HG02885 (cell line): ENCODE measurements at regions not wholly inside any gene's neighbourhood (a gene's known extent, or its start where the extent isn't known, plus 50 kb on each side); places are given as distances from the start of the nearest gene placed in this dataset.

ENCODE experiments used
- ATAC-seq: cut with Tn5 transposase; IDR thresholded peaks from one replicate; pipeline ENCODE4 v1.9.1; 2021; ENCODE audit warnings: mild to moderate bottlenecking; ENCODE audit not compliant: unreplicated experiment, poor library complexity

DNA sequence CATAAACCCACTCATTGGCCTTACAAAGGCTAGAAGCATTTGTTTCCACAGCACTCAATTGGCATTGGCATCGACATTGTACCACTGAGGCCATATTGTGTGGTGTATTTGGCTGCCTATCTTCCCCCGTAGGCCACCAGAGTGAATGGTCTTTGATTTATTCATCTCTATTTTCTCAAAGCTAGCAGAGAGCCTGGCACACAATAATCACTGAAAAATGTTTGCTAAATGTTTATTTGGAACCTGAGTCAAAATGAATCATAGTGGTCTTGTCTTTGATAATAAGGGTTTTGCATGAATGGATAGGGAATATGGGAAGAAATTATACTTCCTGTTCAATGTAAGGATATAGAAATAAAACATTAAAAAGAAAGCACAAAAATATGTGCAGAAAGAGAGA lies 107.3 kb upstream of the SLC8A1 start:
- no peak for ATAC-seq

DNA sequence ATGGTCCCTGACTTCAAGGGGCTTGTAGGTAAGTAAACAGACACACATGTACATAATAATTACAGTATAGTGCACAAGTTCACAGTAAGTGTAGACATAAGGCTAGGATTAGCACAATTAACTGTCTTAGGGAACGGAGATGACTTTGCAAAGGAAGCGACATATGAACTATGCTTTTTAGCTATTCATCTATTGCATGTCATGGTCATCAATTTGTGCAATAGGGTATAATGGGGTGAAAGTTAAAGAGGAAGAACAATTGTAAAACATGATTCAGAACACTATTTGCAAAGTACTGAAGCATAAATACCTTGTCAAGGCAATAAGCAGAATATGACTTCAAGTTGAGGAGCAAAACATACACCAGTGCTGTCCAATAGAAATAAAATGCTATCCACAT lies 112.3 kb upstream of the SLC8A1 start:
- ATAC-seq: no peak

DNA sequence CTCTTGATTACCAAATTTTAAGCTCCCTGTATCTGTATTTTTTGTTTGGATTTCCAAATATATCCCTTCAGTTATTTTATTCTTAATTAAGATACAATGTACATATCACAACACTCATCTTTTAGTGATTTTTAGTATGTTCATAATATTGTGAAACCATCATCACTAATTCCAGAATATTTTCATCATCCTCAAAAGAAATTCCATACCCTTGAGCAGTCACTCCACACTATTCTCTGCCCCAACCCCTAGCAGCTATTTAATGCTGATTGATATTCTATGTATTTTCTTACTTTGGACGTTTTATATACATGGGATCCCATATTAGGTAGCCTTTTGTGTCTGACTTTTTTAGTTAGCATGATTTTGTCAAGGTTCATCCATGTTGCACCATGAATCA lies 127.4 kb upstream of the SLC8A1 start:
- no peak for ATAC-seq

DNA sequence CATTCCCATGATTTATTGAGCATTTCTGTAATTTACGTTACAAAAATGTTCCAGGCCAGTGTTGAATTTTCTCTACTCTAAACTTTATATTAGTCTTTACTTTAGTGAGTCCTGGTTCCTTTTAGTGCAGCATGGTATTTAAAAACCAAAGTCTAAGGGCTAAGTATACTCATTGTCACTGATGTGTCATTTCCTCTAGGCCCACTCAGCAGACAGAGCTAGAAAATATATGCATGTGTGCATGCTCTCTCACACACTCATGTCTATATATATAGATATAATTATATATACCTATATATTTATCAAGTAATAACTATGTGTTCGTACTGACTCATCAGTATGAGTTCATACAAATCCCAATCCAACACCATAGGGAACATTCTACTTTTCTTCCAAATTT lies 132.5 kb upstream of the SLC8A1 start:
- ATAC-seq: no peak

DNA sequence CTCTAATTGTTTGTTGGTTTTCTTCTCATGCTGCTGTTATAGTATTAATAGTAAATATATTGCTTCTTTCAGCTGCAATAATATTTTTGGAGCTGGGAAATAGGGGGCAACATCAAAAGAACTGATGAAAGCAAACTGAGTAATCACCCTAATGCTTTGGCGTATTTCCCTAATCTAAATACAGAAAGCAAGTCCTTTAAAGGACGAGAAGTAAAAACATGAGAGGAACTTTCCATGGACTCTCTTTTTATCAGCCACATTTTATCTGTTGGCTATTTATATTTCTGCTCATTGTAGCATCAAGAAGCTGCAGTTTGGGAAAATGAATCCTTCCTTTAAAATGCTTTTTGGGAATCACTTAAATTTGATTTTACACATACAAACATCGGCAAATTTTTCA lies 139.9 kb upstream of the SLC8A1 start:
- no peak for ATAC-seq

DNA sequence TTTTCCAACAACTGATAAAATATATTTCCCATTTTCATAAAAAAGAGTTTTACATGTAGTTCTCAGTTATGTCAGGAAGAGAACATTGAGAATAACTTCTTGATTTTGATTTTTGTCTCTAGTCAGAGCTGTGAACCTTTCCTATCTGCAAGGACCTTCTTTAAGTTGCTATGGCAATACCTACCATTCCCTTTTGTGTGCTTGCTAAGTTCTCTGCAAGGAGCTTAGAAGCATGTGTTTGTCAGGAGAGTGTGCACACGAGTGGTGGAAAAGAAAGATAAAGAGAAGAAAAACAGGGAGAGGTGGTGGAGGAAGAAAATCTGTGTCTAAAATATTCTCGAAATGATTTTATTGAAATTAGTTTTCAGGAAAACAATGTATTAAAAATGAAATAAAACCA lies 140.3 kb upstream of the SLC8A1 start:
- ATAC-seq: no peak

DNA sequence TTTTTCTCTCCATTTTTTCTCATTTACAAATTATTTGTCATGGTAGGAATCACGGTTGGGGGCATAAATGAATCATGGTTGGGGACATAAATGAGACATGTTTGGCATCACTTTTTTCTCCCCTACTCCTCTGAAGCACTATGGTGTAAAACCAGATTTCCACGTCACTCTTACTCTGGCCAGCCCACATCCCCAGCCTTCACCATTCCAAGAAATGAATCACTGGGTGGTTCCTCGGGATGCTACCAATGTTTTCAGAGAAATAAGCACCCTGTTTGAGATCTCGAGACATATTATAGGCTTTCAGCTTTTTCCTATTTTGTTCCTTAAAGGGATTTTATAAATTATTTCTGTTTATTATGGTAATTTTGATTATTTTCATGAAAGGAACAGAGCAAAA lies 155.0 kb upstream of the SLC8A1 start:
- no peak for ATAC-seq

DNA sequence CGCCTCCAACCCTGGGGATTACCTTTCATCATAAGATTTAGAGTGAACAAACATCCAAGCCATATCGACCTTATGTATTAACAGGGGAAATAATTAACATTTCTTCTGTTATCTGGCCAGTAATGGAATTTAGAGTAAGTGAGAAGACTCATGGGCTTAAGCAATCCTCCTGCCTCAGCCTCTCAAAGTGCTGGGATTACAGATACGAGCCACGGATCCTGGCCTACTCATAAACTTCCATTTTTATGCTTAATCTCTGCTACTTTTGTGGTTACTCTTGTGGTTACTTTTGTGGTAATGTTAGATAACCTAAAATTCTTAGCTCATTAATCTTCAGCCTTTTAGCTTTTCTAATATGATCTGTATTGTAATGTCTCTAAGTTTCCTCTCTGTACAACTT lies 159.3 kb upstream of the SLC8A1 start:
- no peak for ATAC-seq

DNA sequence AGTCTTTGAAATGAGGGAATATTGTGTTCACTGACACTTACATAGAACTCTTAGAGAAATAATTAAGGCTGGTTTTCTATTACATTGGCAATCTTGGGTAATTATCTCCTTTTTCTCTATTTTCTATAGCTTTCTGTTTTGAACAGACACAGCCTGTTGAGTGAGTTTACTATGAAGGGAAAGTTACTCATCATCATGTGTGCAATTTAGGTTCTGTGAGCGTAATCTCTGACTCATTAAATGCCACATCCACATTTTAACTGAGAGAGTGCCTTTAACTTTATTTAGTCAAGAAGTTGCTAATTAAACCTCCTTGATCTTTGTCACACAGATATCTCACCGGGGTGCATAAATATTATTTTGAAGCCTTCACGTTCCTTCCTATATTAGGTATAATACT lies 174.0 kb upstream of the SLC8A1 start:
- ATAC-seq: no peak

DNA sequence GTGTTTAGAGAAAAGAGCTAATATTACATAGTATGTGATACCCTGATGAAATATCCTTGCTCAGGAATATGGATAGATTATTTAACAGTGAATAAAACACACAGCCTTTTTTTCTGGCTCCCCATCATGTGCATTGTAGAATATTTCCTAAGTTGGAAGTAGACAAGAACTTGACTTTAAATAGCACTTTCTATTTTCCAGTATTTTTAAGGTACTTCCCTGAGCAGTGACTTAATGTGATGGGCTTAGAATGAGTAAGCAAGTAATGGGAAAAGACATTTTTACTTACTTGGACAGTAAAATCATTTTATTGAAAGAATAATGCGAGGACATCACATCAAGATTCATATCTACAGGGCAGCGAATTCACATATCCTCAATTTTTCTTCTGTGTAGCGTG lies 176.7 kb upstream of the SLC8A1 start:
- ATAC-seq: no peak

DNA sequence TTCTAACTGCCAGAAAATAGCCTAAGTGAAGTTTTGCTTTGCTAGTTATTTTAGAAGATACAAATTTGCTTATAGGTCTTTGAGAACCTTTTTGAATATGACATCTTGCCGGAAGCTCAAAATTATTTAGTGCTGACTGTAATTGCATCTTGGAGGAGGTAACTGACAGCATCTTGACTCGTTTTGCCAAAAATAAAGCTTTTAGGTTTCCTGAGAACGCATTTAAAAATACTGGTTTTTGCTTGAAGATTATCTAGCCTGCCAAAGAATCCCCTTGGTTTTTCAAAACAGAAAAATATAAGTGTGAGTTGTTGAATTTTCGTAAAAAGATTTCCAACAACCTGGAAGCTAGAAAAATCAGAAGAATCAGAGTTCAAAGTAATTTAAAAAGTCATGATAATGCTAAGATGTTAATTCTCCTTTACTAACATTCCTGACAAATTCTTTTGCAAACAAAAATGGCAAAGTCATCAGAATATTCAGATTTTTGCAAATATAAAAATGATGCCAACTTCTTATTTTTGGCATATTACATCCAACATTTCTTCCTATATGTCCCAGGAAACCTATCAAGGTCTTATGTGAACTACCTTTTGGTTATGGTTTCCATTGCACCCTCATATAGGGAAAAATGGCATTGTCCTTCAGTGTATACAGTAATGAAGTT lies 178.0 kb upstream of the SLC8A1 start:
- ATAC-seq: no peak

DNA sequence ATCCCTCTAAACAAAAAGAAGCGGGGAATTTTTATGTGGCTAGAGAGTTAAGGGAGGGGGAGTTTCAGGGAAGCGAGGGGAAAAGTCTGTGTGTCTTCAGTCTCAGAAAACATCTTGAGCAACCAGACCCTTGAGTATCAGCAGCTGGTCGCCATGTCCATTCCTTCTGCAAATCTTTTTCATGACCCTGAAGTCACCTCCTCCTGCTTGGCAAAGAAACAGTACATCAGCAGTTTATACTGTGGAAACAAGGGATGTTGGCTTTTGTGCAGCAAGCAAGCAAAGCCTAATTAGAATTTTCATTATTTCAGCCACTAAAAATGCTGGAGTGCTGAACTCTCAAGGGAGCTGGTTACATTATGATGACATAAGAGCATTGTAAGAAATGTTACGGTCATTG lies 187.4 kb upstream of the SLC8A1 start:
- ATAC-seq: no peak

DNA sequence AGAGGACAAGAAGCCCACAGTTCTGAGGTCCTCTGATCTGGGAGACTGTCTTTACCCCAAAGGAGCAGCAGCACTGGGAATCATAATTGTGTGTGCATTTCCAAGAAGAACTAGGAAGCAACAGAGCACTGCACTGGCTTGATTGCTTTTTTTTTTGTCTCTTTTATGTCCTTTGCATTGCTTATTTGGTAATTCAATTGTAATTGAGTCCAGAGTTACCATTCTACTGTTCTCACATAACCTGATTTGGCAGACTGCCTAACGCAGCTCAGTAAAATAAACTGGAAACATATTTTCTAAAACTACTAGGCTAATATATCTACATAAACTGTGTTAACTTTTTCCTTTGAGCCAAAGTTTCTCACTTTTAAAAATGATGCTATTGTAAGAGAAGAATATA lies 190.3 kb upstream of the SLC8A1 start:
- ATAC-seq: no peak

DNA sequence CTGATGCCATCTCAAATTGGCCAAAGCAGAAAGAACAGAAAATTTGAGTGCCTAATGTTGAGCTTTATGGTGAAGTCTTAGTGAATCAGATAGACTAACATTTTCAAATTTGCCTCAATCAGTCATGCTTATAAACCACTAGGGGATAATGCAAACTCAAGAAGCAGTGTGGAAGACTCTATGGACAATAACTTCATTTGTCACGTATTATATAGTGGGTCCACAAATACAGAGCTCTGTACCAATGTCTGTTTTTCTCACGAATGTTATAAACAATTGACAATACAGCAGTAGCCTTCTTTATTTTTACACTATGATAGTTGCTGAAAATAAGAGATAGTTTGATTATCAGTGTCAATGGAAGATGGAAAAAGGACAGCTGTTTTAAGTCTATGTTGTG lies 190.8 kb upstream of the SLC8A1 start:
- no peak for ATAC-seq

DNA sequence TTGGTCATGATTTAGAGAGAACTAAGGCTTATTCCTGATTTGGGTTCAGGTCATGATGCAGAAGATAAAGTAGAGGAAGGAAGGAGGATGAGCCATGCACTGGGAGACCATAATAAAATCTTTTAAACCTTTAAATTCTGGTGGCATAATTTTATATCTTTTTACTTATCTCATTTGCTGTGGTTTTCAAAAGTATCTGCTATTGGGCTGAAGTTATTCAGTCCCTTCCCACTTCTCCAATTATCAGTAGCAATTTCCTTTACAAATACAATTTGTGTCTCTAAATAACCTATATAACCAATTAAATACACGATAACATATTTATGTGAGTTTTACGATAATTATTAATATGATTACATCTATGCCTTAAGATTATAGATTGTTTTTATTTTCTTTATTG lies 194.8 kb upstream of the SLC8A1 start:
- no peak for ATAC-seq

DNA sequence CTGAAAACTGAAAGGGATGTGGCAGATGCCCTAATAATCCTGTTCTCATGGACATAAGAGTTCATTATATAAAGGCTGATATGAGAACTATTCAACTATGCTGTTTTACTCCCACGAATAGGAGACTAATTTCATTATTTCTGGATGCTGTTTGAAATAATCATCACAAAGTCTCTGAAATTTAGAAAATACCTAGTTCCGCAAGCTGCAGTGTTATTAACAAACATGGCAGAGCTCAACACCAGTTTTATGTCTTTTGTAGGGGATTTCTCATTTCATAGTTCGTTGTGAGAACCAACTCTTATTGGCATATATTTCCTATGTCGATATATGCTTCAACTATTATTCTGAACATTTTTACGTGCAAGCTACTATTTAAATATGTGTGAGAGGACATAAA lies 200.3 kb upstream of the SLC8A1 start:
- ATAC-seq: no peak

DNA sequence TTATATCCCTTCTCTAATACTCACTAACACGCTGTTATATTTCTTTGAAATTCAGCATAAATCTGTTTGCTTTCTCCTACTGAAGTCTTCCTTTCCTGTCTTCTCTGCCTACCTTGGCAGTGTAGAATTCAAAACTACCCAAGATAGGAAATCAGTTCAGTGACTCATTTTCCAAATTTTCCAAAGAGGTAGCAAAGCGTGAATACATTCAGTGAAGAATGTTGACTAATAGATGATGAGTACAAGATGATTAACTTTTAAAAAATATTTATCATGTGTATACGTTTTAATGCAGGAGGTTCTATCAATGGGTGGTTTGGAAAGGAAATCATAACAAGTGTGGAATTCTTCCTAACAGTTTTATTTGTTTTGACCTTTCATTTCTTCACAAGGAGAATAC lies 201.9 kb upstream of the SLC8A1 start:
- ATAC-seq: no peak

DNA sequence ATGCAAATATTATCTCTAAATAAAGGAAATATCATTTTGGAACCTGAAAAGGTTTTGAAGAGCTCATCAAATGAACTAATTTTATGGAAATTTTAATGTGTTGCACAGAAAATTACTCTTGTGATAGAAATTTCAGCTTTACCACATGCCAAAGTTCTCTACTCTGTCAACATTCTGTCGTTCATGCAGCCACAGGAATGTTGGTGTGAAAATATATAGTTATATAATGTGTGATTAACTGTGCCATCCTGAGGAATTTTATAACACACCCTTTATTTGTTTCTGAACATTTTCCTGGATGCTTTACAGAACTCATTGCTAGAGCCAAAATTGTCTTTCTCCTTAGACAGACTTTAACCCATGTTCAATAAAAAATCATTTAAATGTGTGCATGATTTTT lies 202.5 kb upstream of the SLC8A1 start:
- ATAC-seq: no peak

DNA sequence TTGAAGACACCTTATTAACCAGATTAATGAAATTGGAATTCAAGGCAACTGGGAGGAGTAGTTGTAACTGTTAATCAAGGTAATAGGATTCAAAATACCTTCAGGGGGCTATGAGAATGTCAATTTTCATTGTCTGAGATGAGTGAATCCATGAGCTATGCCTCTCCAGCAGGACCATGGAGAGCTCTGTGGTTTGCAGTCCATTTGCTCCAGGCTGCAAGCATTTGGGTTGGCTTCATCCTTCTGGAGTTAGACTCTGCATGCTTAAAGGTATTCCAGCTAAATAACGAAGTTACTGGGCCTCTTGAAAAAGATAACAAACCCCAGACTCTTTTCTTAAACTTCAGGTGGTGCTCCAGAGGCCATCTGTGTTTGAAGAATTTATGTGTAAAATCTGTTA lies 207.1 kb upstream of the SLC8A1 start:
- ATAC-seq: no peak

DNA sequence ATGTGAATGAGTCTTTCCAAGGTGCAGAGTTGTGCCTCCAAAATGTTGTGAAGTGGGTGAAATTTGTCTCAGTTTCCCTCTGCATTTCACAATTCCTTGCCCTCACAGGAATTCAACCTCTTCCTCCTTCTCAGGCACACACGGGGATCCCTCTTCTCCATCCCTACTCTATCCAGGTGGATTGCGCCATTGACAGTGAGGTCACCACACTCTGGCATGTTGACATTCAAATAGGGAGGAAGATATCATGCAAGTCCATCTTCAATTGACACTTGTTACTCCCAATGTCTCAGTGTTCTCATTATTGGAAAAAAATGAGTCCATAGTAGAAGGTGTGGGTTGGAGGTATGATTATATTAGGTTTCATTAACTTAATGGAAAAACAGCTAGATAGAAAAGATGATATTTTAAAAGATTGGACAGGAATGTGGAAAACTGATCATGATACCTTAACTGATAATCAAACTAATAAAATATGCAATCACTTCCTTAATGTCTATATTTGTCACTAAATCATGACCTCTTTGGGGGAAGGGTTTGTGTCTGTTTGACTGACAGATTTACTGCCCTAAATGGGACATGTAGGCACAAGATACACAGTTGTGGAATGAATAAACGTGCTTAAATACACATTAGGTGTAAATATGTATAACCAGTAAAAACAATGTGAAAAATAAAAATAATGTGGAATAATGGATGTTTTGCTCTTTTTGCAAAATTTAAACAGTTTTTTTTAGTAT lies 213.8 kb upstream of the SLC8A1 start:
- no peak for ATAC-seq

DNA sequence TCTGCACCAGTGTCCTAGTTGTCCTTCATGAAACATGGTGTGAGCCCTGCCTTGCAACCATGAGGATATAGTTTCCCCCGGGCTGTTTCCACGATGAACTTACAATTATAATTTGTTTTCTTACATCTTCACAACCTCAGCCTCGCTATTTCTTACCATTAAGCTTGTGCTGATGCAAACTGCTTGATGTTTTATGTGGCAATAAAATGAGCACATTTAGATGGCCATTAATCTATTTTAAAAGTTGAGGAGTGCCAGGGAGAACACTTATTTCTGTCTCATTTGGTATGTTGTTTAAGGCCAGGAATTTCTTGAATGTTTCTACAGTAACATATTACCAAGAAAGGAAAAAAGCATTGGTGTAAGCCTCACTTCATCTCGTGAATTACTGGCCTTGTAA lies 214.5 kb upstream of the SLC8A1 start:
- ATAC-seq: no peak

DNA sequence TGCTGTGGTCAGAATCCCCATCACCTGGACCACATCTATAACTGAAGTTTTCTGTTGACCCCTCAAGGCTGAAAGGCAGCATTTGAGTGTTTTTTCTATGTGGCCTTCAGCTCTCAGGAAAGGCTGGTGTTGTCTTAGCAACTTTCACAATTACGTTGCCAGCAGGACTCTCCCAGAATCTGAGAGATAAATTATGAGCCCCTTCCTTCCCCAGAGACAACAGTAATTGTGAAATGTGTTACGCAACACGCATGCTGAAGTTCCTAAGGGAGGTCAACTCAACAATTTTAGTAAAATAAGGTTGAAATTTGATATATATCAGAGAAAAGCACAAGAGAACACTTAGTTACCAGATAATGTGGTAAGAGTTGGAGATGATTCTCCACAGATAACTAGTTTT lies 216.5 kb upstream of the SLC8A1 start:
- ATAC-seq: no peak
